HG02852 (cell line): ENCODE measurements at regions not wholly inside any gene's neighbourhood (a gene's known extent, or its start where the extent isn't known, plus 50 kb on each side); places are given as distances from the start of the nearest gene placed in this dataset.

Source experiments
- ATAC-seq: cut with Tn5 transposase; IDR thresholded peaks from one replicate; pipeline ENCODE4 v1.9.1; 2021; ENCODE audit warnings: mild to moderate bottlenecking, moderate library complexity; ENCODE audit not compliant: unreplicated experiment

DNA sequence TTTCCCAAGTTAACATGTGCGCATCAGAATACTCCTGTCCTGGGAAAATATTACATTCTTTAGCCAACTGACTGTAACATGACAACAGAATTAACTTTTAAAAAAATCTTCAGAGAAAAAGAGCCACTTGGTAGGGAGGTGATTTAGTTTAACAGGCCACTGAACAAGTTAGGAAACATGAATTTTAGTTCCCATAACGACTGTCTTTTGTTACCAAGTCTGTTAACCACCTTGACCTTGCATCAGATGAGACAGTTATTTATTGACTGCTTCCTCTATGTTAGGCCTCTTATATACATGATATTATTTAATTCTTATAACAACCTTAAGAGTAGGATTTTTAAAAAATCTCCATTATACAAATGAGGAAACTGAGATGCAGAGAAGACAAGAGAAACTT, 268.6 kb downstream of the NDFIP2 start:
- no peak for ATAC-seq

DNA sequence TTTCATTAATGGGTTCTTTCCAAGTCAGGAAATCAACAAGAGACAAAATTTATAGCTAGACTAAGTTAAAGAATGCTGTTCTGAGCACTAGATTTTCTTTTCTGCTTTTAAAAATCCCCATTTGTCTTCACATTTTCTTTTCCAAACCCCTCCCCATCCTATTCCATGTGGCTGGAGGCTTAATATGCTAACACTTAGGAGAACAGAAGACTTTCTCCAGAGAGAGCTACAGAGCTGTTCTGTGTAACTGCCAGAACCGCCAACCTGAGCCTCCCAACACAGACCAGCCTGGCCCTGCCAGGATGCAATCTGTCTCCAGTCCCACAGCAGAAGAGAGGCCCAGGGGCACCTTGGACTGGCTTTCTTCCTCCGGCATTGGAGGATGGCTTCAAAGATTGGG, 264.1 kb downstream of the NDFIP2 start:
- no peak for ATAC-seq

DNA sequence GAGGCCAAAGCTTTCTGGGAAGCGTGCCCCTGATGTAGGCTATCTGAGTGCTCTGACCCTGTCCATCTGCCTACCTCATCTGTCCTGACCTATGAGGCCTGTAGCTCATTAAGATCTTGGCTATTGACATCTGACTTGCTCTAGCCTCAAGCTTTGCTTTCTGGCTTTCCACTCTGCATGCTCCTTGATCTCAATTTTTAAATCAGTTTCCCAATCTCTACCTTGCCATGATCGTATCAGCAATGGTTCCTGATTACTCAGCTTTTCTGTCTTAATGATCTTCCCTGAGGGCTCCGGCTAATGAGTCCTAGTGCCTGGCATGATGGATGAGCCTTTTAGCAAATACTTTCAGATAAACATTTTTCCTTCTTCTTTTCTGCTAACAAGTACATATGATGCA, 262.0 kb downstream of the NDFIP2 start:
- no peak for ATAC-seq

DNA sequence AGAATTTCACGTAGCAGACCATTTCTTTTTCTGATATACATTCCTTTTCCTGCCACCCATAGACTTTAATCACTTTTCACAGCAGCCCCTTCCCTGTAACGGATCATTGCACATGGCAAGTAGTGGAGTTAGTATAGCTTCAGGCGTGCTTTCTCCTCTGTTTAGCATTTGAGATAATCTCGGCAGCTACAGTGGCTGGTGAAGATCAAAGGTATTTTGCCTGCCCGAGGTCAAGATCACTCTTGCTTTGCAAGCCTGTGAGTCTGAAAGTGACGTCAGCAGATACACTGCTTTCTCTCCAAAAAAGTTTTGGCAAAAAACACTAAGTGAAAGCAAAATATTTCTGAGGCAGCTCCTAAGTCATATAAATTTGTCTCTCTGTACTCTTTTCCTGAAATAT, 260.0 kb downstream of the NDFIP2 start:
- ATAC-seq, result no peak

DNA sequence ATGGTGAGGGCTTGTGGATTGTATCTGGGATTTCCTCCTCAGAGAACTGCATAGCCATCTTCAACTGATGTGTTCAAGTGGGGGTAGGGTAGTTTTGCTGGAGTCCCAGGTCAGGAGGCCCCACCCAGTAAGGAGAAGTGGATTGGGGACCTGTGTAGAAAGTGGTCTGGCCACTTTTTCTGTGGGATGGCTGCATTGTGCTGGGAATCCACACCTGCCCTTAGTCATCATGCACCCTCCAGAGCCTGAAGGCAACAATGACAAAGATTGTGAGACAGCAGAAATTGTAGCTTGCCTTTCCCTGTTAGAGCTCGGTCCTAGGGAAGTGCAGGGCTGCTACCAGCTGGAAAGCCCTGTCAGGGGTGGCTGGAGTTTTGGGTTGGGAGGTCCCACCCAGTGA, 255.4 kb downstream of the NDFIP2 start:
- ATAC-seq, result no peak

DNA sequence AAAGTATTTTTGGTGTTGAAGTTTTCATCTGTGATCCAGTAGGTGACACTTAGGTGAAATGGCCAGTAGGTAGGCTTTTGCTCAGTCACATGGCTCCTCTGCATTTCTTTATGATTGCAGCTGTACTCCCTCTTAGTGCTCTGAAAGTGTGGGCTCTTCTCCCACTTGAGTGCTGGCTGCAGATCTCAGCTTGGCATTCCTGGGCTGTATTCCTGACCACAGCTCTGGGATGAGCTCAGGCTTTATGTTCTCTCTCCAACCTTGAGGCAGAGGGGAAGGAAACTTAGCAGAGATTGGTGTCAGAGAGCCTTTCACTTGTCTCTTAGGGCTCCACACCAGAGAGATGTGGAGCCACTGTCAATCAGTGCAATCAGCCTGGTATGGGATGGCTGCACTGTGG, 254.3 kb downstream of the NDFIP2 start:
- no peak for ATAC-seq

DNA sequence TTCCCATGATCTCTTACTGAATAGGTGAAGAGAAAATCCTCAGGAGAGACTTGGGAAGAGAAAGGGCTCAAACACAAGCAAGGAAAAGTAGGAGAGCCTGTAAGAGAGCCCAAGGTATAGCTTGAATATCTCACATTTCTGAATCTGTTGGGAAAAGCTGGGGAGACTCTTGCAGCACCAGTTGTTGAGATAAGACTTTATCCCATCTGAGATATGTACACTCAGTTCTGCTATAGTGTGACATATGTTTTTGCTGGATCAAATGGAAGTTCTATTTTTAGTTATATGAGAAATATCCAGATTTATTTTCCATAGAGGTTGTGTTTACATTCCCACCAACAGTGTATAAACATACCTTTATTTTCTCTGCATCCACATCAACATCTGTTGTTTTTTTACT, 246.1 kb downstream of the NDFIP2 start:
- no peak for ATAC-seq

DNA sequence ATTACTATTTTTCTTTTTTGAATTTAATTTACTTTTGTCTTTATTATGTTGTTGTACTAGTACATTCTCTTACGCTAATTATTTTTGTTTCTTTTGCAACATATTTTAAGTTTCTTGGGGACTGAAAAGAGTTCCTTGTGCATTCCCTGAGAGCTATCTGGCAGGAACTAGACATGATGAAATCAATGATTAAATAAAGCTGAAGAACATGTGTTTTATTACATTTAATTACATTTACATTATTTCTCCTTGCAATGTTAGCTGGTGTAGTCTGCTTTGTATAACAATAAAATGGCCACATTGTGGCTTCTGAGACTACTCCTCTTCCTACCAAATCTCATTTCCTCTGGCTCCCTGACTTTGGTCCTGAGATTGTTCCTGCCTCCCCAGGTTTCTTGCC, 244.9 kb downstream of the NDFIP2 start:
- ATAC-seq, result no peak

DNA sequence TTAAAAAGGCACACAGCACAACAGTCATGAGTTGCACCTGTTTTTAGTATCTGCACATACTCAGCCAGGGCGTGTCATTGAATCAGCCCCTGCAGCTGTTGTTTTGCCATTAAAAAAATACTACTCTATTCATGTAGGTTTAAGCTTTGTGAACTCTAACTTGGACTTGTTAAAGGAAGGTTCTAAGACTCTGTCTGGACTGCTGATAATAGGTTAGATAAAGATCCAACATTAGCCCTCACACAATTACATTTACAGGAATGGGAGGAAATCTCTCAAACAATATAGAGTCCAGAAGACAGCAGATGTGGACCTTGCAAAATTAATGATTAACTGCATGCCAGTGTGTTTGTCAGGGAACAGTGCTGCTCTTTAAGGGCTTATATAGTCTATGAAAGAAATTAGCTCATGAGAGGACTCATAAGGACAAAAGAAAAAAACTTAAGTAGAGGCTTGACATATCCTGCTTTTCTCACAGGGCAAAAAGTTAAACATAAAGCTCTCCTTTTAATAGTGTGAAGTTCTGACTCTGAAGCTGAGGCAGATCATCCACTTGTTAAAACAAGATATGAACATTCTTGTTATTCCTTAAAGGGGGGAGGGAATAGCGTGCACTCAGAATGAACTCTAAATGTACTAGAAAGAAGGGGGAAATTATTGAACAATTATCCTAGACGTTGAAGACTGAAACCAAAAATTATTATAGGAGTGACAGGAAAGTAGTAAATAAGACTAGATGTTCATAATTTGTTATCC, 243.6 kb downstream of the NDFIP2 start:
- ATAC-seq, result no peak

DNA sequence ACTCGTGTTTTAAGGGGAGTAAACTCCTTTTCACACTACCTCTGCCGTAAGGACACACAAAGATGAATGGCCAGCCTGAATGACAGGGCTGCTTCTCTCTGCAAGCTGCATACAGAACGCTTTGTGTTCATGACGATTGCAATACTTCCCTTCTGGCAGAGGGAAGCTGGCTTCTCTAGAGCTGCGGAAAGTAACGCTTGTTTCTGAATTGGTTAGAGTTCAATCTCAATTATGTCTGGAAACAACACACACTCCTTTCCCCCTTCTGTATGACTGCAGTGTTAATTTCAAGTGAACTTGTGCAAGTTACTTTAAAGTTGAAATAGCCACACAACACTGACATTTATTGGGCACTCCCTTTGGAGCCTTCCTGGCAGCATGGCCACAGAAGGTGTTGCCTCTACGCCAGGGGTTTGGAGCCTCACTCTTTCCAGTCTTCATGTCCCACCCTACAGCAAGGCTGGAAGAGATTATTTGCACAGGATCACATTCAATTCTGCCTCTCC, 242.6 kb downstream of the NDFIP2 start:
- ATAC-seq, result no peak

DNA sequence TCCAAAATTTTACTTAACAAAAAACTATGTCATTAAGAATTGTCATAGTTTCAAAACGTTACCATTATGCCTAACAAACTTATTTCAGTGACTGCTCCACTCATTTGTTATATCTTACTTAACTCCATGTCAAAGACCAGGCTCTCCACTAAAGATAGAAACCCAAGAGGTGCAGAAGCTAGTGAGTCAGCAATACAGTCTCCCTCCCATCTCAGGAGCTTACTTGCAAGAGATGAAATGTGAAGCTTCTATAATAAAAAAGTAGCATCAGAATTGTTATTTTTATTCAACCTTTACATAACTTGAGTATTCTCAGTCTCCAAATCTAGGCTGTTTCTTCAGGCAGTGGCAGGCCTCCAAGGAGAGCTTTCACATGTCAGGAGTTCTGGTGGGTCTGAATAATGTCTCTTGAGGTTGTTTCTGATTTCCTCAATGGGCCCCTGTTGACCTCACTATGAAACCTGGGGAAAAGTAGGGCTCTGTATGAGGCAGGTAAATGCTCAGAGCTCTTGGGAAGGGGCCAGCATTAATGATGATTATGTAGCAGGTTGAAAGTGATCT, 242.0 kb downstream of the NDFIP2 start:
- ATAC-seq, result no peak

DNA sequence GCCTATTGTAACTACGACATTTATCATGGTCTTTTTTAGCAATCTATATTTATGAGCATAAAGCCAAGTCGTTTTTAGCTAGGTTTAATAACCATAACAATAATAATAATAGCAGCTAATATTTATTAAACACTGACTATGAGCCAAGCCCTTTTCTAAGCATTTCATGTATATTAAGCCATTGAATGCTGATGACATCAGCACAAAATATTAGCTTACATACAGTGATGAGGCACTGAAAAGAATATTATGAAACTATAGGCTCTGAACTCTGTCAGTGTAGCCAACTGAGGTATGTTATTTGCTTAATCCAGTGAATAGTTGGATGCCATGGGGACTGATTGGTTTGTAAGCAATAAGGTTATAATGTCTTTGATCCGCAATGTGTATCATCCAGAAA, 235.2 kb downstream of the NDFIP2 start:
- ATAC-seq, result no peak

DNA sequence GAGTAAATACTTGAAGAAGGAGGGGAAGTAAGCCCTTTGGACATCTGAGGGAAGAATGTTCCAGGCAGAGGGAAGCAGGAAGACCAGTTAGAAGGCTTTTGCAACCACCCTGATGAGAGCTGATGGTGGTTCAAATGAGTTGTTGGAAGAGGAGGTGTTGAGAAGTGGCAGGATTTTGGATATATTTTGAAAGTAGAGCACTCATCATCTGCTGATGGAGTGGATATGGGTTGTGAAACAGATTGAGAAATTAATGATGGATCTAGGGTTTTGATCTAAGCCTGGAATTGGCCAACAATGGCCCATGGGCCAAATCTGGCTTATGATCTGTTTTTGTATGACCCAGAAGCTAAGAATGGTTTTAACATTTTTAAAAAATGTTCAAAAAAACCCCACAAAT, 230.7 kb downstream of the NDFIP2 start:
- no peak for ATAC-seq

DNA sequence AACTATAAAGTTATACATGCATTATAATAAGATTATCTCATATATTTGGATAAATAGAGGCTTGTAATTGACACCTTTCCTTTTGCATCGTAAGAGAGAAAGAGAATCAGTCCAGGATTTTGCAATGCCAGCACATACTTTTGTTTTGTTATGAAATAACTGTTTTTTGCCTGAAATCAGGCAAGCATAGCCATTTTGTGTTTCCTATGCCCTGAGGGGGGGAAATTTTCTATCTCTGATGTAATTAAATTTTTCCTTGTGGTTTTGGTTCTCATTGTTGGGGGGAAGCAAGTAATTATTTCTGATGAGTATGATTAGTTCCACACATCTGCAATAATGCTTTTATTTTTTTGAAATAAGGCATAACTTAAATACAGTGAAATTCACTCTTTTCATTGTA, 229.4 kb downstream of the NDFIP2 start:
- ATAC-seq, result no peak

DNA sequence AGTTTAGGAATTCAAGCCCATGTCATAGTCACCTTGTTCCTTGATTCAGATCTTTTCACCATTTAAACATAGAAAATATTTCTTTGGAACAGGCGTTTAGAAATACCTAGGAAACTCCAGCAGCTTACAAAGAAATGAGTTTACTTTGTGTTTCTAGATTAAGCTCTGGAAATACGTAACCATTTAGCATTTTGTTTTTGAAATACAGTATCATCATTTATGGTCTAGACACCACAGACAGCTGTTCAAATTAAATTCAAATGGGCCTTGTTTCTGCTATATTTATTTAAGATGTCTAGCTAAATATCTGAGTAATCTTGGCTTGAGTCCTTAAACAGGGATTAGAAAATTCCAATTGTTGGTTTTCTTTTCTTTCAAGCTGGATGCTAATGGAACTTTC, 228.5 kb downstream of the NDFIP2 start:
- no peak for ATAC-seq

DNA sequence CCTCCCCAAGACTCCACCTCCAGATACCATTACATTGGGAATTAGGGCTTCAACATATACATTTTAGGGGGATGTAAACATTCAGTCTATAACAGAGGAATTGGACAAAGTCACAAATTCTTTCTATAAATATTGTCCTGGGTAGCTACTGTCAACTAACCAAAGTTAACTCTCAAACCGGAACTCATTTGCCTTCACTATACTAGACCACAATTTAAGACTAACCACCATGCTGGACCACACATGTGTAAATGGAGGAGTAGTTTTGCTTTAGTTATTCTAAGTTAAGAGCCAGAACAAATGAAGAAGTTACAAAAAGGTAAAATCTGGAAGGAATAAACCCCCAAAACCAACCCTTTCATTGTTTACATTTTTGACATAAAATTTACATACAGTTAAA, 222.8 kb downstream of the NDFIP2 start:
- peak; percentile 69 for ATAC-seq

DNA sequence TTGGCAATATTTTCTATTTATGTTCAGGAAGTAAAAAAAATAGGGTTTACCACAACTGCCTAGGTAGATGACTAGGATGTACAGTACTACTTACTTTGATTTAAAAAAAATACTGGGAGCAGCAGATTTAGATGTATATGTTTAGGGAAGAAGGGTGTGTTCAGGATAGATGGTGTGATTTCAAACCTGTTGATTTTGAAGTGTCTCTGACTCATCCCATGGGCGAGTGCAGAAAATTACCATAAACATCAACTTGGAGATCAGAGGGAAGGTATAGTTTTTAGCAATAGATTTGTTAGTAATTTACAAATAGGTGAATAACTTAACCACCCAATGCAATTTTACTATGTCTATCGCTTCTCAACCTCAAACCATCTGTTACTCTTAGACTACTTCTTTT, 214.8 kb downstream of the NDFIP2 start:
- ATAC-seq, result no peak

DNA sequence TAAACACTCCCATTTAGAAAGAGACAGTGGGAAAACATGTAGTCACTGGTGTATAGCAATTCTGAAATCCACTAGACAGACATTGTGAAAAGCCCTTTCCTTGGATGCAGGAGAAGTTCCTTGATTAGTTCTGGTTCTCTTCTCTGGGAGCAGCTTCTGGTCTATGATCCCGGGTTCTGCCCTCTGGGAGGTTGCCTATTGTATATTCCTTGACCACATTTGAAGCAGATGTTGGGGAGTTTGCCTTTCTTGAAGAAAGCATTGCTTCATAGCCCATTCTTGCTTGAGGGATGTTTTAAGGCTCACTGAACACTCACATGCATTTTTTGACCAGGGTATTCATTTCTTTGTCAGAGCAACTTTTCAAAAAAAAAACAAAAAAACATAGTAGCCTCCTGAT, 211.9 kb downstream of the NDFIP2 start:
- no peak for ATAC-seq

DNA sequence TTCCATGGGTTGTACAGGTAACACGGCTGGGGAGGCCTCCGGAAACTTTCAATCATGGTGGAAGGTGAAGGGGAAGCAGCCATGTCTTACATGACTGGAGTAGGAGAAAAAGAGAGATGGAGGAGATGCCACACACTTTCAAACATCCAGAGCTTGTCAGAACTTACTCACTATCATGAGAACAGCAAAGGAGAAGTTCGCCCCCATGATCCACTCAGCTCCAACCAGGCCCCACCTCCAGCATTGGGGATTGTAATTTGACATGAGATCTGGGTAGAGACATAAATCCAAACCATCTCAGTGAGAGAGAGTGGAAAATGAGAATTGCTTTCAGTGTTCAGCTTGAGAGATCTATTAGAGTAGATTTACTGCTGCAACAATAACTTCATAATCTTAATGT, 210.9 kb downstream of the NDFIP2 start:
- no peak for ATAC-seq

DNA sequence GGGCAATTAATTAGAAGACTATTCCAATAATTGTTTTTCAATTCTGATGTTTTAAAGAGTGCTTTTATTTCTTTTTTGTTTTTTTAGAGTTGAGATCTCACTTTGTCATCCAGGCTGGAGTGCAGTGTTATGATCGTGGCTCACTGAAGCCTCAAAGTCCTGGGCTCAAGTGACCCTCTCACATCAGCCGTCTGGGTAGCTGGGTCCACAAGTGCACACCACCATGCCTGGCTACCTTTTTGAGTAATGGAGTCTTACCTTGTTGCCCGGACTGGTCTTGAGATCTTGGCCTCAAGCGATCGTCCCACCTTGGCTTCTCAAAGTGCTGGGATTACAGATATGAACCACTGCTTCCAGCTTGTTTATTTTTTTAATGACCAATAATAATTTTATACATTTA, 207.8 kb downstream of the NDFIP2 start:
- no peak for ATAC-seq

DNA sequence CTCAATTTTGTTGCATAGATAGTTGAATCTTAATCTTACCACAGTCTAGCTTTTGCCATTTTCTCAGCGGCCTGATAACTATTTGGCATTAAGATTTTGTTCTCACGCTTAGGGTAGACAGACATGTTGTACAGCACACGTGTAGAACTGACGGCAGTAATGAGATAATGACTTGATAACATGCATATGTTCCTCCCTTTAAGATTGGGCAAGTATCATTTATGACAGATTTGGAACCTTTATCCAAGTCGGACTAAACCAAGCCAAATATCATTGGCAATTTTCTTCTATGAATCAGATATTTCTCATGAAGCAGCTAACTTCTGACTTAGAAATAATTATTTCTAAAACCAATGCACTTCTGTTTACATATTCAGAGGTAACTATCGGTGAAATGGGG, 205.5 kb downstream of the NDFIP2 start:
- ATAC-seq, result no peak

DNA sequence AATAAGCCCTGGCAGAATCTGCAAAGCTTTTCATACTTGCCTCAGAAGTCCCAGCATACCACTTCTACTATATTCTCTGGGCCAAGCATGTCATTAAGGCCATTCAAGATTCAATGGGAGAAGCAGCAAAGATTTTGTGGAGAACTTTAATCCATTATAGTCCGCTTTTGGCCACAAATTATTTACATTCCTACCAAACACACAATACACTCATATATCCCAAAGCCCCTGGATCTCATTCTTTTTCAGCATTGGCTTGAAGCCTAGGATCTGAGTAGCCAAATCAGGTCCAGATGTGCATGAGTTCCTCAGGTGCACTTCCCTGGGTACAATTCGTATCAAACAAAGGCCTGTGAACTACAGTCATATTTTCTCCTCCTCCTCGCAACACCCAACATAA, 203.4 kb downstream of the NDFIP2 start:
- no peak for ATAC-seq

DNA sequence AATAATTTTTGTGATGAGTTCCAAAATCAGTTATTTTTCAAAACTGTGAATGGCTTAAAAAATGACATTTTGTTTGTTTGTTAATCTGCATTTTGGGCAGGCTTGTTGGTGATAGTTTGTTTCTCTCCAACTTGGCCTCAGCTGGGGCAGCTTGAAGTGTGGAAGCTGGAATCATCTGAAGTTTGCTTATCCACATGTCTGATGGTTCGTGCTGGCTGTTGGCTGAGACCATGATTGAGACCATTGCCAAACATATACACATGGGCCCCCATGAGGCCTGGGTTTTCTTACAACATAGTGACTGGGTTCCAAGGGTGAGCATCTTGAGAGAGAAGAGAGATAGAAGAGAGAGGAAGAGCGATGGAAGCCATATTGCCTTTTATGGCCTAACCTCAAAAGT, 201.2 kb downstream of the NDFIP2 start:
- ATAC-seq, result no peak
